ENCODE measurements at regions not wholly inside any gene's neighbourhood (a gene's known extent, or its start where the extent isn't known, plus 50 kb on each side); places are given as distances from the start of the nearest gene placed in this dataset.

DNA sequence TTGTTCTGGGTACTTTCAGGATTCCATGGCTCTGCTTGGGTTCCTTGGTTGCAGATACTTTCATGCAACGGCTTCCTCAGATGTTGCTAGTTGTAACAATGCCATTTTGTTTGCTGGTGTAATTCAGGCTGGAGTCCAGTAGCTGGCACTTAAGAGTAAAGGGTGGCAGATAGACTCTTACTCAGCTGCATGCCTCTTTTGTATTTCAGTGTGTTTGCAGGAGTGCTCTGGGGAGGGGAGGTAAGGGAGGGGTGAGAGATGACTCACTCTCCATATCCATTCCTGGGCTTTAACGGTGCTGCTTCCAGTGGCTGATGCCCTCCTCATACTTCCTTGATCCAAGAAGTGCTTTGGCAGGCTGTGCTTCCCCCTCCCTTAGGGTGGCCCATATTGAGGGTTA lies 155.2 kb downstream of the ZNF330 start:
- Histone ChIP-seq H3K27ac (no peak overlapping the region), H3K9me3 (ENCODE audit: low read depth, low read length) (no peaks in the 10 kb centered on the region), H3K4me3 (no peak overlapping the region), H3K36me3 (ENCODE audit: insufficient read depth, low read length) (no peaks in the 10 kb centered on the region), H3K9ac (ENCODE audit: insufficient read length) (no peak overlapping the region)
- DNase-seq (ENCODE audit: low read depth, low spot score) = no peak
- TF ChIP-seq EZH2 (IDR thresholded peaks at IDR 0.05) (no peak), POLR2AphosphoS5 (IDR thresholded peaks at IDR 0.05; ENCODE audit: borderline replicate concordance, low read depth, low read length) (no peak), FOXP2 (optimal IDR thresholded peaks at IDR 0.05; ENCODE audit: control extremely low read depth, extremely low read length, insufficient read depth) (no peak)

DNA sequence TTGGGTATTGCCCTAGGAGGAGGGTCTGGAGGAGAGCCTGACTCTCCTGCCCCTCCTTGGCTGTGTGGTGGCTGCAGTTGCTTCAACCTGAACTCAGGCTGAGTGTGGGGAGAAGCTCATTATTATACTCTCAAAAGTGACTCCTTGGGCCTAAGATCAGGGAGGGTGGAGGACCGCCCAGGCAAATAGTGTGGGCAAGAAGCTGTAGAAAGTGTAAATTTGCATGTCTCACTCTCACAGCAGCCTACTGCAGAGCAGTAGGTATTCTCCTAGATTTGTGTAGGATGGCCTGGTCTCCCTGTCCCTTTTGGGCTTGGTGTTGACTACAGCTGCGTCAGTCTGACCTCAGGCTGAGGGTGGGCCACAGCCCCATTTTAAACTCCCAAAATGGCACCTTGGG lies 156.1 kb downstream of the ZNF330 start:
- H3K4me3 ChIP-seq = no peak overlapping the region
- TF ChIP-seq FOXP2 (optimal IDR thresholded peaks at IDR 0.05; ENCODE audit: control extremely low read depth, extremely low read length, insufficient read depth) (no peak), EZH2 (IDR thresholded peaks at IDR 0.05) (no peak), POLR2AphosphoS5 (IDR thresholded peaks at IDR 0.05; ENCODE audit: borderline replicate concordance, low read depth, low read length) (no peak)
- no peak overlapping the region for H3K27ac ChIP-seq
- no peak overlapping the region for H3K9ac ChIP-seq (ENCODE audit: insufficient read length)
- no peaks in the 10 kb centered on the region for H3K9me3 ChIP-seq (ENCODE audit: low read depth, low read length)
- DNase-seq (ENCODE audit: low read depth, low spot score) = no peak
- no peaks in the 10 kb centered on the region for H3K36me3 ChIP-seq (ENCODE audit: insufficient read depth, low read length)

DNA sequence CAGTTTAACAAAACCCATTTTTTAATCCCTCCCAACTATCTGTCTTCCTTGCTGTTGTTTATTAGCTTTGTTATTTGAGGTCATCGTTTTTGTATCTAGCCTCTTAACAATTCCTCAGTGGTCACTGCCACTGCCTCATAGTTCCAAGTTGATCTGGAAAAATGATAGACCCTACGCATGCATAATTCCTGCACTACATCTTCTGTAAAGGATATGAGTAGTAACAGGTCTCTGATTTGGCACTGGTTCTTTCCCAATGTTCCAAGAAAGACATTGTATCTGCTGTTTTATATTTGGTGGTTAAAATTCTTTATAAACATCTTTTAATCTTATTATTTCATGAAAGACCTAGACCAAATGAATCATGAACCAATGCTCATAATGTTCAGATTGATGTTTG lies 166.6 kb downstream of the ZNF330 start:
- TF ChIP-seq FOXP2 (optimal IDR thresholded peaks at IDR 0.05; ENCODE audit: control extremely low read depth, extremely low read length, insufficient read depth) = no peak
- no peak for TF ChIP-seq EZH2 (IDR thresholded peaks at IDR 0.05)
- no peak for TF ChIP-seq POLR2AphosphoS5 (IDR thresholded peaks at IDR 0.05; ENCODE audit: borderline replicate concordance, low read depth, low read length)
- Histone ChIP-seq H3K9me3 (ENCODE audit: low read depth, low read length) (no peaks in the 10 kb centered on the region), H3K9ac (ENCODE audit: insufficient read length) (no peak overlapping the region), H3K27ac (no peak overlapping the region), H3K36me3 (ENCODE audit: insufficient read depth, low read length) (no peaks in the 10 kb centered on the region), H3K4me3 (no peak overlapping the region)
- no peak for DNase-seq (ENCODE audit: low read depth, low spot score)

DNA sequence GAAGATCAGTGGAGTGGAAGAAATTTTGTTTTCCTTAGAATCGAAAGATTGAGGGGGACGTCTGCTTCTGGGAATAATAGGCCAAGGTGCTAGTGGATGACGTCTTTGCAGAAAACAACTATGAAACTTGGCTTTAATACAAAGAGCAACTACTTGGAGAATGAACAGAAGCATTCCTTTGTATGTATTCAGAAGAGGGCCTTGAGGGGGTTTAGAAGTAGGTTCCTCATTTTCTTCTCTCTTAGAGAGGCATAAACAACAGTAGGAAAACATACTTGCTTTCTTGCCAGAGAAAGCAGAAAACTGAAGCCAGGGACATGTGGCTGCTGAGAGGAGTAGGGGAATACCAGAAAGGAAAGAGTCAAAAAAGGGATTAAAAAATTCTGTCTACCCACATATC lies 167.8 kb downstream of the ZNF330 start:
- no peaks in the 10 kb centered on the region for H3K36me3 ChIP-seq (ENCODE audit: insufficient read depth, low read length)
- no peak for DNase-seq (ENCODE audit: low read depth, low spot score)
- no peak overlapping the region for H3K9ac ChIP-seq (ENCODE audit: insufficient read length)
- H3K27ac ChIP-seq = no peak overlapping the region
- H3K9me3 ChIP-seq (ENCODE audit: low read depth, low read length) = no peaks in the 10 kb centered on the region
- no peak for TF ChIP-seq EZH2 (IDR thresholded peaks at IDR 0.05)
- no peak for TF ChIP-seq POLR2AphosphoS5 (IDR thresholded peaks at IDR 0.05; ENCODE audit: borderline replicate concordance, low read depth, low read length)
- TF ChIP-seq FOXP2 (optimal IDR thresholded peaks at IDR 0.05; ENCODE audit: control extremely low read depth, extremely low read length, insufficient read depth) = no peak
- H3K4me3 ChIP-seq = no peak overlapping the region

DNA sequence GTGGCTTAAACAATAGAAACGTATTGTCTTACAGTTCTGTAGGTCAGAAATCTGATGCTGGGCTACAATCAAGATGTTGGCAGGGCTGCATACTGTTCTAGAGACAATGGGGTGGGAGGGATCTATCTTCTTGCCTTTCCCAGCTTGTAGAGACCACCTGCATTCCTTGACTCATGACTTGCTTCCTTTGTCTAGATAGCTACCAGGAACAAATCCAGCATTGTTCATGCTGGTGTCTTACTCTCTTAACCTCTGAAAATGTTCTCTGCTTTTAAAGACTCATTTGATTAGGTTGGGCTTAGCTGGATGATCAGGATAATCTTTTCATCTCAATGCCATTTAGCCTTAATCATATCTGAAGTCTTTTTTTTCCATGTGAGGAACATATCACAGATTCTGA lies 169.0 kb downstream of the ZNF330 start:
- TF ChIP-seq POLR2AphosphoS5 (IDR thresholded peaks at IDR 0.05; ENCODE audit: borderline replicate concordance, low read depth, low read length) = no peak
- TF ChIP-seq EZH2 (IDR thresholded peaks at IDR 0.05) = no peak
- no peak for TF ChIP-seq FOXP2 (optimal IDR thresholded peaks at IDR 0.05; ENCODE audit: control extremely low read depth, extremely low read length, insufficient read depth)
- no peaks in the 10 kb centered on the region for H3K9me3 ChIP-seq (ENCODE audit: low read depth, low read length)
- H3K36me3 ChIP-seq (ENCODE audit: insufficient read depth, low read length) = no peaks in the 10 kb centered on the region
- H3K27ac ChIP-seq = no peak overlapping the region
- H3K9ac ChIP-seq (ENCODE audit: insufficient read length) = no peak overlapping the region
- no peak for DNase-seq (ENCODE audit: low read depth, low spot score)
- H3K4me3 ChIP-seq = no peak overlapping the region

DNA sequence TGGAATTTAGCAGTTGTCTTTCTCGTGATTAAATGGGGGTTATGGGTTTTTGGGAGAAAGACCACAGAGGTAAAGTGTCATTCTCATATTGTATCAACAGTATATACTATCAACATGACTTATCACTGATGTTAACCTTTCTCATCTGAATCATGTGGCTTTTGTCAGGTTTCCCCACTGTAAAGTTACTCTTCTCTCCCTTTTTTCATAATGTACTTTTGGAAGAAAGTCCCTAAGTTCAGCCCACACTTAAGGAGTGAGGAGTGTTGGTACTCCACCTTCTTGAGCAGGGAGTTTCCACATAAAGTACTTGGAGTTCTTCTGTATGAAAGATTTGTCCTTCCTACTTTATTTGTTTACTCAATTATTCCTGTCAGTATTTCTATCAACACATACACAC lies 169.9 kb downstream of the ZNF330 start:
- no peak for DNase-seq (ENCODE audit: low read depth, low spot score)
- no peak for TF ChIP-seq EZH2 (IDR thresholded peaks at IDR 0.05)
- TF ChIP-seq FOXP2 (optimal IDR thresholded peaks at IDR 0.05; ENCODE audit: control extremely low read depth, extremely low read length, insufficient read depth) = no peak
- TF ChIP-seq POLR2AphosphoS5 (IDR thresholded peaks at IDR 0.05; ENCODE audit: borderline replicate concordance, low read depth, low read length) = no peak
- H3K36me3 ChIP-seq (ENCODE audit: insufficient read depth, low read length) = no peaks in the 10 kb centered on the region

DNA sequence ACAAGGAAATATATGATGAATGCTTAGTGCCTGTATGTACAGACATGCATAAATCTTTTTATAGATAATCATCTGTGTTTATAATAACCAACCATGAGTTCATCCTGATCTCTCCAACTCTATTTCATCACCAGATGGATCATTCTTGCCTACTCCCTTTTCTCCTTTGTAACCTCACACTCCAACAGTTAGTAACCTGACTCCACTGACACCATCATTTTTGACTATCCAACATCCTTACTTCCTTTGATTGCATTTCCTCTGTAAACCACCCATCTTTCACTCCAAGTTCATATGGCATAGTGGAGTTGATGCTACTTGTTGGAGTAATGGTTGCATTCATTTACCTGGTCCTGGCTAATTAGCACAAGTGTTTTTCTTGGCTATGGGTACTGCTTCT lies 170.6 kb downstream of the ZNF330 start:
- DNase-seq (ENCODE audit: low read depth, low spot score) = no peak
- Histone ChIP-seq H3K36me3 (ENCODE audit: insufficient read depth, low read length) (no peaks in the 10 kb centered on the region), H3K9ac (ENCODE audit: insufficient read length) (no peak overlapping the region), H3K4me3 (no peak overlapping the region), H3K9me3 (ENCODE audit: low read depth, low read length) (no peaks in the 10 kb centered on the region), H3K27ac (no peak overlapping the region)
- TF ChIP-seq EZH2 (IDR thresholded peaks at IDR 0.05) = no peak
- TF ChIP-seq FOXP2 (optimal IDR thresholded peaks at IDR 0.05; ENCODE audit: control extremely low read depth, extremely low read length, insufficient read depth) = no peak
- no peak for TF ChIP-seq POLR2AphosphoS5 (IDR thresholded peaks at IDR 0.05; ENCODE audit: borderline replicate concordance, low read depth, low read length)

More for the DNA sequence above, 169.9 kb downstream of the ZNF330 start:
- no peak overlapping the region for H3K4me3 ChIP-seq
- H3K9me3 ChIP-seq (ENCODE audit: low read depth, low read length) = no peaks in the 10 kb centered on the region
- no peak overlapping the region for H3K9ac ChIP-seq (ENCODE audit: insufficient read length)
- no peak overlapping the region for H3K27ac ChIP-seq

DNA sequence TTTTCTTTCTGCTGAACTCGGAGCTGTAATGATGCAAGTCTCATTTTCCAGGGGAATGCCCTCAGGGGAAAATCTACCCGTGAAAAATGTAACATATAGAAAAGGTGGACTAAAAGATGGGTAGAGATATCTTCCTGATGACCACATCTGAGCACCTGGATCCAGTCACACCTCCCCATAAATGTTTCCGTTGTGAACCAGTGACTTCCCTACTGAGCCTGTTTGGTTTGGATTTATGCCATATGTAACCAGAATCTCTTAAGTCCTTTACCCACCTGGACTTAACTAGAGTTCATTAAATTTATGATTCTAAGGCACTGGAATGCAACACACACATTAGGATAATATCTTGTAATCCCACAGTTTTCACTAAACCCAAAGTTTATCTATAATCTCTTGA lies 171.1 kb downstream of the ZNF330 start:
- Histone ChIP-seq H3K4me3 (no peak overlapping the region), H3K9me3 (ENCODE audit: low read depth, low read length) (no peaks in the 10 kb centered on the region), H3K9ac (ENCODE audit: insufficient read length) (no peak overlapping the region), H3K36me3 (ENCODE audit: insufficient read depth, low read length) (no peaks in the 10 kb centered on the region), H3K27ac (no peak overlapping the region)
- no peak for DNase-seq (ENCODE audit: low read depth, low spot score)
- TF ChIP-seq FOXP2 (optimal IDR thresholded peaks at IDR 0.05; ENCODE audit: control extremely low read depth, extremely low read length, insufficient read depth) = no peak
- no peak for TF ChIP-seq EZH2 (IDR thresholded peaks at IDR 0.05)
- no peak for TF ChIP-seq POLR2AphosphoS5 (IDR thresholded peaks at IDR 0.05; ENCODE audit: borderline replicate concordance, low read depth, low read length)

DNA sequence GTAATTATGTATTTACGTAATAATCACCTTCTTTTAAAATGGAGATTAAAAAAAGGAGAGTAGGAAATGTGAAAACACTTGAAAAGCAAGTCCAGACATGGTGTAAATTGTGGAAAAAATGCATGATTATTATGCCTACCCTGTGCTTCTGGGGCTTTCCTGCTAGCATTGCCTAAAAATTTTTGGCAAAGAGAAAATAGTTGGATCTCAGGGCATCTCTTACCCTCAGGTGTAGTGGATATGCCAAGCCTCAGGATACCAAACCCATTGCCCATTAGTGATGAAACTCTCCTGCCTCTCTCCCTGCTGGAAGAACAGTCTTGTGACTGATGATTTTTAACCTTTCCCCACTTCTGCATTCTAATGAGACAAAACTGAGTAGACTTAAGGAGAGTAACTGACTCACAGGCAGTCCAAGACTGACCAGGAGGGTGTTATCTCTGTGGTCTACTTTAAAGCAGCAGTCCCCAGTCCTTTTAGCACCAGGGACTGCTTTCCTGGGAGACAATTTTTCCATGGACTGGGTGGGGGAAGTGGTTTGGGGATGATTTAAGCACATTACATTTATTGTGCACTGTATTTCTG lies 174.6 kb downstream of the ZNF330 start:
- no peak for TF ChIP-seq POLR2AphosphoS5 (IDR thresholded peaks at IDR 0.05; ENCODE audit: borderline replicate concordance, low read depth, low read length)
- no peak for TF ChIP-seq FOXP2 (optimal IDR thresholded peaks at IDR 0.05; ENCODE audit: control extremely low read depth, extremely low read length, insufficient read depth)
- no peak for TF ChIP-seq EZH2 (IDR thresholded peaks at IDR 0.05)
- no peak overlapping the region for H3K9ac ChIP-seq (ENCODE audit: insufficient read length)
- H3K27ac ChIP-seq = no peak overlapping the region
- H3K36me3 ChIP-seq (ENCODE audit: insufficient read depth, low read length) = no peaks in the 10 kb centered on the region
- H3K4me3 ChIP-seq = no peak overlapping the region
- DNase-seq (ENCODE audit: low read depth, low spot score) = no peak
- H3K9me3 ChIP-seq (ENCODE audit: low read depth, low read length) = no peaks in the 10 kb centered on the region

All from SK-N-MC (cell line).